ENCODE measurements at regions not wholly inside any gene's neighbourhood (a gene's known extent, or its start where the extent isn't known, plus 50 kb on each side); places are given as distances from the start of the nearest gene placed in this dataset.

- TF ChIP-seq POLR2A (IDR thresholded peaks at IDR 0.05), result no peak
- TF ChIP-seq CTCF (IDR thresholded peaks at IDR 0.05), result no peak
These were observed 235.9 kb downstream of the TFAP2C start for GRCh38 chr20:56865055-56865454.

Data from right lobe of liver (tissue), 4 donors.